PC-9 (cell line): ENCODE measurements at regions not wholly inside any gene's neighbourhood (a gene's known extent, or its start where the extent isn't known, plus 50 kb on each side); places are given as distances from the start of the nearest gene placed in this dataset.

Experiments
- BruUV-seq: library from RNA; stranded (reverse); fragments of 400-500 nt; replicated peaks from 2 replicates; lab custom pipeline; 2021; lab: Mats Ljungman, UMichigan
- CTCF ChIA-PET: fragments of 300-600 bp; sonication (Branson Sonifier 250); formaldehyde crosslinking; loops from one replicate; lab custom pipeline; 2022; ENCODE audit warnings: antibody characterized with exemption; lab: Charles Lee
- POLR2A ChIA-PET: fragments of 300-600 bp; sonication (Branson Sonifier 250); formaldehyde crosslinking; loops from one replicate; lab custom pipeline; 2022; ENCODE audit warnings: antibody characterized with exemption; ENCODE audit not compliant: unreplicated experiment; lab: Charles Lee
- DNase-seq, 2 experiments: peaks; one replicate each; pipeline versions ENCODE4 v3.0.0 to v3.0.0-alpha.2; 2015 to 2022; ENCODE audit warnings: mixed read lengths in 1 of 2
- H2AFZ ChIP-seq: fragments of 200-600 bp; sonication (generic); 2 replicates; pipeline ENCODE4 v1.8.1; 2017; ENCODE audit warnings: antibody characterized with exemption
- H3F3A ChIP-seq: fragments of 200-600 bp; sonication (generic); 2 replicates; pipeline ENCODE4 v1.8.1; 2017; ENCODE audit warnings: antibody characterized with exemption, mild to moderate bottlenecking, low read depth; ENCODE audit not compliant: insufficient read depth
- H3K27ac ChIP-seq: fragments of 200-600 bp; sonication (generic); 2 replicates; pipeline ENCODE4 v1.6.1; 2016; ENCODE audit warnings: mixed run types
- H3K27me3 ChIP-seq: fragments of 200-600 bp; sonication (generic); 2 replicates; pipeline ENCODE4 v1.6.1; 2016; ENCODE audit warnings: low read depth, mixed run types; ENCODE audit not compliant: insufficient read depth
- H3K36me3 ChIP-seq: fragments of 200-600 bp; sonication (generic); 2 replicates; pipeline ENCODE4 v1.6.1; 2016; ENCODE audit warnings: low read depth, mixed run types
- H3K4me1 ChIP-seq: fragments of 200-600 bp; sonication (generic); replicated peaks from 2 replicates; pipeline ENCODE4 v1.6.1; 2016; ENCODE audit warnings: mixed run types; ENCODE audit not compliant: insufficient read depth
- H3K4me2 ChIP-seq: fragments of 200-600 bp; sonication (generic); 2 replicates; pipeline ENCODE4 v1.6.1; 2017; ENCODE audit warnings: mixed run types
- H3K4me3 ChIP-seq: fragments of 200-600 bp; sonication (generic); 2 replicates; pipeline ENCODE4 v1.6.1; 2016; ENCODE audit warnings: mixed run types
- H3K79me2 ChIP-seq: fragments of 200-600 bp; sonication (generic); 2 replicates; pipeline ENCODE4 v1.6.1; 2017; ENCODE audit warnings: low read depth, mixed run types
- H3K9me2 ChIP-seq: fragments of 200-600 bp; sonication (generic); 2 replicates; pipeline ENCODE4 v1.8.1; 2017; ENCODE audit warnings: mild to moderate bottlenecking; ENCODE audit not compliant: insufficient read depth
- H3K9me3 ChIP-seq: fragments of 200-600 bp; sonication (generic); 2 replicates; pipeline ENCODE4 v1.8.1; 2016; ENCODE audit warnings: low read depth; ENCODE audit not compliant: insufficient read depth
- H4K20me1 ChIP-seq: fragments of 200-600 bp; sonication (generic); 2 replicates; pipeline ENCODE4 v1.8.1; 2017; ENCODE audit not compliant: insufficient read depth
- CTCF ChIP-seq: fragments of 200-600 bp; sonication (generic); conservative IDR thresholded peaks from 2 replicates; pipeline ENCODE4 v1.6.1; 2017; ENCODE audit warnings: mixed run types, antibody characterized with exemption, mild to moderate bottlenecking, moderate library complexity
- EZH2 ChIP-seq: fragments of 200-600 bp; sonication (generic); IDR thresholded peaks from 2 replicates; pipeline ENCODE4 v1.8.0; 2017; ENCODE audit warnings: antibody characterized with exemption, low read depth
- intact Hi-C: fragments of 100-400 bp; cut with micrococcal nuclease; formaldehyde crosslinking; loops from one replicate; pipeline ENCODE4 v1.10.0; 2022; ENCODE audit not compliant: unreplicated experiment

- Histone ChIP-seq H3K4me3 (no peak overlapping the region), H3K4me1 (no peaks in the 10 kb centered on the region), H3K36me3 (no peaks in the 10 kb centered on the region), H3K27me3 (peaks cover 91% of the 10 kb centered on the region), H3K27ac (no peak overlapping the region), H3K9me3 (no peaks in the 10 kb centered on the region), H3K79me2 (no peaks in the 10 kb centered on the region), H3K4me2 (no peak overlapping the region), H3K9me2 (no peaks in the 10 kb centered on the region), H3F3A (no peaks in the 10 kb centered on the region), H2AFZ (no peak overlapping the region), H4K20me1 (no peaks in the 10 kb centered on the region)
- no TSS peak for BruUV-seq
- ChIA-PET CTCF (no interaction called here), POLR2A (no interaction called here)
- intact Hi-C loops, result no loop called here
- no peak for DNase-seq
- TF ChIP-seq CTCF, result no peak
- no peak for TF ChIP-seq EZH2
Measured at GRCh38 chr17:34769899-34770298, 190.5 kb downstream of the TMEM132E start.

GRCh38 chr17:34769049-34769448 lies 189.7 kb downstream of the TMEM132E start:
- Histone ChIP-seq H3K79me2 (no peaks in the 10 kb centered on the region), H3F3A (no peaks in the 10 kb centered on the region), H2AFZ (no peak overlapping the region), H3K27ac (no peak overlapping the region), H3K4me1 (no peaks in the 10 kb centered on the region), H3K4me3 (no peak overlapping the region), H3K9me3 (no peaks in the 10 kb centered on the region), H3K4me2 (no peak overlapping the region), H3K36me3 (no peaks in the 10 kb centered on the region), H4K20me1 (no peaks in the 10 kb centered on the region), H3K9me2 (no peaks in the 10 kb centered on the region), H3K27me3 (peaks cover 91% of the 10 kb centered on the region)
- POLR2A ChIA-PET, result no interaction called here
- intact Hi-C loops, result no loop called here
- TF ChIP-seq CTCF (no peak), EZH2 (no peak)
- no peak for DNase-seq
- no TSS peak for BruUV-seq
- CTCF ChIA-PET, result no interaction called here

GRCh38 chr17:34765291-34765690 lies 185.9 kb downstream of the TMEM132E start:
- Histone ChIP-seq H3K27ac (no peak overlapping the region), H3K9me3 (no peaks in the 10 kb centered on the region), H3K27me3 (peaks cover 81% of the 10 kb centered on the region), H3F3A (no peaks in the 10 kb centered on the region), H3K79me2 (no peaks in the 10 kb centered on the region), H3K4me3 (no peak overlapping the region), H4K20me1 (no peaks in the 10 kb centered on the region; the same call in 1 of the 2 replicates), H2AFZ (no peak overlapping the region), H3K36me3 (no peaks in the 10 kb centered on the region), H3K4me2 (no peak overlapping the region), H3K4me1 (no peaks in the 10 kb centered on the region), H3K9me2 (no peaks in the 10 kb centered on the region)
- ChIA-PET CTCF (interaction anchor here (0.6 kb wide), 1 partner anchor 15 kb away, joined by 3 read pairs; no protein-coding TSS in a partner anchor), POLR2A (no interaction called here)
- DNase-seq, result no peak
- TF ChIP-seq CTCF, result no peak
- TF ChIP-seq EZH2, result no peak
- BruUV-seq, result no TSS peak
- intact Hi-C loops, result no loop called here
